WERI-Rb-1 (cell line): ENCODE measurements at regions not wholly inside any gene's neighbourhood (a gene's known extent, or its start where the extent isn't known, plus 50 kb on each side); places are given as distances from the start of the nearest gene placed in this dataset.

ENCODE experiments used
- DNase-seq: peaks from one replicate; pipeline ENCODE4 v3.0.0-alpha.2; 2020
- H3K27ac ChIP-seq: fragments of 250-450 bp; sonication (Bioruptor Pico); 2 replicates; pipeline ENCODE4 v1.5.1; 2020; ENCODE audit warnings: mild to moderate bottlenecking, moderate library complexity
- H3K27me3 ChIP-seq: fragments of 250-450 bp; sonication (Bioruptor Pico); 2 replicates; pipeline ENCODE4 v1.5.1; 2021; ENCODE audit warnings: mild to moderate bottlenecking, low read depth, moderate library complexity; ENCODE audit not compliant: insufficient read depth, severe bottlenecking
- H3K36me3 ChIP-seq: fragments of 250-450 bp; sonication (Bioruptor Pico); 2 replicates; pipeline ENCODE4 v1.5.1; 2020; ENCODE audit warnings: mild to moderate bottlenecking, moderate library complexity
- H3K4me3 ChIP-seq: 2 replicates; pipeline ENCODE4 v1.5.1; 2011; ENCODE audit warnings: low read depth, mild to moderate bottlenecking, control low read depth, low read length
- H3K9me3 ChIP-seq: fragments of 250-450 bp; sonication (Bioruptor Pico); 2 replicates; pipeline ENCODE4 v1.5.1; 2021; ENCODE audit warnings: mild to moderate bottlenecking, moderate library complexity; ENCODE audit not compliant: severe bottlenecking
- CTCF ChIP-seq: IDR thresholded peaks from 2 replicates; pipeline ENCODE4 v1.5.1; 2011; ENCODE audit warnings: low read depth, mild to moderate bottlenecking, control low read depth, inconsistent platforms, low read length

- TF ChIP-seq CTCF = no peak
- DNase-seq = no peak
- no peaks in the 10 kb centered on the region for H3K9me3 ChIP-seq
- no peaks in the 10 kb centered on the region for H3K36me3 ChIP-seq
- no peak overlapping the region for H3K27ac ChIP-seq
- H3K27me3 ChIP-seq = no peaks in the 10 kb centered on the region
- no peak overlapping the region for H3K4me3 ChIP-seq
Measured at GRCh38 chr2:139123795-139124194, 343.6 kb upstream of the NXPH2 start.

GRCh38 chr2:139122711-139123158 lies 342.5 kb upstream of the NXPH2 start:
- H3K36me3 ChIP-seq = no peaks in the 10 kb centered on the region
- H3K27me3 ChIP-seq = no peaks in the 10 kb centered on the region
- DNase-seq = no peak
- TF ChIP-seq CTCF = no peak
- no peak overlapping the region for H3K27ac ChIP-seq
- no peak overlapping the region for H3K4me3 ChIP-seq
- H3K9me3 ChIP-seq = no peaks in the 10 kb centered on the region

- Histone ChIP-seq H3K9me3 (no peaks in the 10 kb centered on the region), H3K36me3 (no peaks in the 10 kb centered on the region), H3K4me3 (no peak overlapping the region), H3K27me3 (no peaks in the 10 kb centered on the region), H3K27ac (no peak overlapping the region)
- no peak for TF ChIP-seq CTCF
- no peak for DNase-seq
Measured at GRCh38 chr2:139099721-139100120, 319.5 kb upstream of the NXPH2 start.

GRCh38 chr2:139098961-139099360 lies 318.8 kb upstream of the NXPH2 start:
- TF ChIP-seq CTCF = no peak
- Histone ChIP-seq H3K27ac (no peak overlapping the region), H3K36me3 (no peaks in the 10 kb centered on the region), H3K9me3 (no peaks in the 10 kb centered on the region), H3K27me3 (no peaks in the 10 kb centered on the region), H3K4me3 (no peak overlapping the region)
- DNase-seq = no peak

- Histone ChIP-seq H3K36me3 (no peaks in the 10 kb centered on the region), H3K27me3 (no peaks in the 10 kb centered on the region), H3K27ac (no peak overlapping the region), H3K9me3 (no peaks in the 10 kb centered on the region), H3K4me3 (no peak overlapping the region)
- no peak for TF ChIP-seq CTCF
- DNase-seq = no peak
Measured at GRCh38 chr2:139083121-139083520, 302.9 kb upstream of the NXPH2 start.

- Histone ChIP-seq H3K27me3 (no peaks in the 10 kb centered on the region), H3K4me3 (no peak overlapping the region), H3K27ac (no peak overlapping the region), H3K36me3 (no peaks in the 10 kb centered on the region), H3K9me3 (no peaks in the 10 kb centered on the region)
- no peak for TF ChIP-seq CTCF
- DNase-seq = no peak
Measured at GRCh38 chr2:139080244-139080643, 300.1 kb upstream of the NXPH2 start.
